HEK293 (cell line): ENCODE measurements at regions not wholly inside any gene's neighbourhood (a gene's known extent, or its start where the extent isn't known, plus 50 kb on each side); places are given as distances from the start of the nearest gene placed in this dataset.

Experiments used
- CTCF ChIA-PET: fragments of 350-600 bp; formaldehyde crosslinking; extraction: SDS; loops from one replicate; lab custom pipeline; 2021; ENCODE audit warnings: antibody characterized with exemption; lab: Yijun Ruan, JAX
- POLR2A ChIA-PET: fragments of 300-600 bp; formaldehyde crosslinking; extraction: SDS; loops from one replicate; lab custom pipeline; 2020; ENCODE audit warnings: antibody characterized with exemption, inconsistent platforms; lab: Yijun Ruan, JAX
- H3K27ac ChIP-seq: fragments of 200-500 bp; sonication (Bioruptor generic); 2 replicates; pipeline ENCODE4 v1.5.1; 2014; ENCODE audit warnings: low read depth, low read length, control low read depth, inconsistent platforms; ENCODE audit errors: extremely low read depth
- H3K36me3 ChIP-seq, 2 experiments: fragments of 200-500 bp in 1 of 2; sonication (Bioruptor generic) in 1 of 2; 1 replicate in 1 of 2; 2 replicates in 1 of 2; pipeline ENCODE4 v1.5.1; 2014 to 2017; ENCODE audit warnings: inconsistent platforms in 2 of 2, low read length in 2 of 2; ENCODE audit not compliant: control insufficient read depth in 2 of 2, insufficient read depth in 1 of 2
- H3K4me1 ChIP-seq: fragments of 200-500 bp; sonication (Bioruptor generic); 2 replicates; pipeline ENCODE4 v1.5.1; 2014; ENCODE audit warnings: mild to moderate bottlenecking, low read length, inconsistent platforms; ENCODE audit not compliant: control insufficient read depth, insufficient read depth
- H3K4me3 ChIP-seq: 2 replicates; pipeline ENCODE4 v1.5.1; 2011; ENCODE audit warnings: low read depth, mild to moderate bottlenecking, control low read depth, low read length, moderate library complexity
- H3K9me3 ChIP-seq: fragments of 200-500 bp; sonication (Bioruptor generic); 2 replicates; pipeline ENCODE4 v1.5.1; 2014; ENCODE audit warnings: low read depth, low read length, inconsistent platforms; ENCODE audit not compliant: control insufficient read depth, insufficient read depth
- FEZF1 ChIP-seq: fragments of 450-650 bp; formaldehyde crosslinking; IDR thresholded peaks from 2 replicates; pipeline ENCODE4 v1.5.1; 2016; ENCODE audit warnings: missing biosample characterization, missing genetic modification characterization
- GFI1B ChIP-seq: fragments of 450-650 bp; formaldehyde crosslinking; IDR thresholded peaks from 2 replicates; pipeline ENCODE4 v1.5.1; 2016; ENCODE audit warnings: missing biosample characterization, missing genetic modification characterization
- KLF16 ChIP-seq: fragments of 450-650 bp; formaldehyde crosslinking; IDR thresholded peaks from 2 replicates; pipeline ENCODE4 v1.5.1; 2017; ENCODE audit warnings: missing biosample characterization, missing genetic modification characterization
- REPIN1 ChIP-seq: fragments of 450-650 bp; formaldehyde crosslinking; IDR thresholded peaks from 2 replicates; pipeline ENCODE4 v1.5.1; 2017; ENCODE audit warnings: missing biosample characterization, missing genetic modification characterization, low read depth
- SP2 ChIP-seq: fragments of 450-650 bp; formaldehyde crosslinking; IDR thresholded peaks from 2 replicates; pipeline ENCODE4 v1.5.1; 2016; ENCODE audit warnings: missing biosample characterization, missing genetic modification characterization
- SP7 ChIP-seq: fragments of 450-650 bp; formaldehyde crosslinking; IDR thresholded peaks from 2 replicates; pipeline ENCODE4 v1.5.1; 2016; ENCODE audit warnings: missing biosample characterization, missing genetic modification characterization
- TRIM28 ChIP-seq: IDR thresholded peaks from 2 replicates; pipeline ENCODE4 v1.6.1; 2011; ENCODE audit warnings: low read length, control low read depth, borderline replicate concordance
- ZBTB44 ChIP-seq: fragments of 450-650 bp; IDR thresholded peaks from 2 replicates; pipeline ENCODE4 v1.5.1; 2018; ENCODE audit warnings: missing biosample characterization, mild to moderate bottlenecking, missing genetic modification characterization
- ZBTB7A ChIP-seq: fragments of 450-650 bp; formaldehyde crosslinking; IDR thresholded peaks from 2 replicates; pipeline ENCODE4 v1.5.1; 2016; ENCODE audit warnings: low read depth, missing biosample characterization, missing genetic modification characterization
- ZFP3 ChIP-seq: fragments of 450-650 bp; formaldehyde crosslinking; IDR thresholded peaks from 2 replicates; pipeline ENCODE4 v1.5.1; 2016; ENCODE audit warnings: low read depth, missing biosample characterization, missing genetic modification characterization
- ZNF114 ChIP-seq: fragments of 450-650 bp; formaldehyde crosslinking; IDR thresholded peaks from 2 replicates; pipeline ENCODE4 v1.5.0; 2017; ENCODE audit warnings: missing biosample characterization, missing genetic modification characterization
- ZNF214 ChIP-seq: fragments of 450-650 bp; formaldehyde crosslinking; IDR thresholded peaks from 2 replicates; pipeline ENCODE4 v1.5.1; 2017; ENCODE audit warnings: missing biosample characterization, mild to moderate bottlenecking, missing genetic modification characterization, borderline replicate concordance
- ZNF239 ChIP-seq: fragments of 450-650 bp; formaldehyde crosslinking; IDR thresholded peaks from 2 replicates; pipeline ENCODE4 v1.5.1; 2016; ENCODE audit warnings: missing biosample characterization, missing genetic modification characterization
- ZNF248 ChIP-seq: fragments of 450-650 bp; formaldehyde crosslinking; IDR thresholded peaks from 2 replicates; pipeline ENCODE4 v1.5.1; 2017; ENCODE audit warnings: missing biosample characterization, missing genetic modification characterization
- ZNF26 ChIP-seq: fragments of 450-650 bp; formaldehyde crosslinking; IDR thresholded peaks from 2 replicates; pipeline ENCODE4 v1.5.1; 2016; ENCODE audit warnings: missing biosample characterization, missing genetic modification characterization
- ZNF324 ChIP-seq: fragments of 450-650 bp; formaldehyde crosslinking; IDR thresholded peaks from 2 replicates; pipeline ENCODE4 v1.5.1; 2016; ENCODE audit warnings: missing biosample characterization, missing genetic modification characterization
- ZNF341 ChIP-seq: fragments of 450-650 bp; formaldehyde crosslinking; IDR thresholded peaks from 2 replicates; pipeline ENCODE4; 2016; ENCODE audit warnings: low read depth, missing biosample characterization, missing genetic modification characterization
- ZNF350 ChIP-seq: fragments of 450-650 bp; formaldehyde crosslinking; IDR thresholded peaks from 2 replicates; pipeline ENCODE4 v1.5.0; 2017; ENCODE audit warnings: missing biosample characterization, mild to moderate bottlenecking, missing genetic modification characterization
- ZNF513 ChIP-seq: fragments of 450-650 bp; IDR thresholded peaks from 2 replicates; pipeline ENCODE4 v1.5.1; 2018; ENCODE audit warnings: missing biosample characterization, missing genetic modification characterization
- ZNF514 ChIP-seq: fragments of 450-650 bp; formaldehyde crosslinking; IDR thresholded peaks from 2 replicates; pipeline ENCODE4 v1.5.1; 2016; ENCODE audit warnings: missing biosample characterization, missing genetic modification characterization
- ZNF544 ChIP-seq: fragments of 450-650 bp; formaldehyde crosslinking; IDR thresholded peaks from 2 replicates; pipeline ENCODE4 v1.5.0; 2017; ENCODE audit warnings: missing biosample characterization, missing genetic modification characterization
- ZNF558 ChIP-seq: fragments of 450-650 bp; formaldehyde crosslinking; IDR thresholded peaks from 2 replicates; pipeline ENCODE4 v1.5.1; 2016; ENCODE audit warnings: missing biosample characterization, missing genetic modification characterization
- ZNF626 ChIP-seq: fragments of 450-650 bp; sonication (Bioruptor Pico); formaldehyde crosslinking; IDR thresholded peaks from 2 replicates; pipeline ENCODE4 v1.5.1; 2018; ENCODE audit warnings: missing biosample characterization, missing genetic modification characterization, inconsistent platforms
- ZNF664 ChIP-seq: fragments of 450-650 bp; formaldehyde crosslinking; IDR thresholded peaks from 2 replicates; pipeline ENCODE4 v1.5.1; 2016; ENCODE audit warnings: missing biosample characterization, missing genetic modification characterization
- ZNF768 ChIP-seq: fragments of 450-650 bp; formaldehyde crosslinking; IDR thresholded peaks from 2 replicates; pipeline ENCODE4 v1.5.1; 2018; ENCODE audit warnings: missing biosample characterization, mild to moderate bottlenecking, missing genetic modification characterization
- ZNF843 ChIP-seq: fragments of 450-650 bp; formaldehyde crosslinking; IDR thresholded peaks from 2 replicates; pipeline ENCODE4 v1.5.1; 2016; ENCODE audit warnings: missing biosample characterization, missing genetic modification characterization

- TF ChIP-seq ZNF350 (no peak), ZNF664 (no peak), ZNF324 (no peak), SP2 (tag by site-specific recombination) (no peak), ZNF513 (tag by site-specific recombination) (no peak), ZBTB7A (tag by site-specific recombination) (no peak), ZNF248 (tag by site-specific recombination) (no peak), ZNF341 (tag by site-specific recombination) (no peak), ZNF544 (tag by site-specific recombination) (no peak), ZNF114 (tag by site-specific recombination) (no peak)
Observed at GRCh38 chr1:103459346-103459745, 66.2 kb upstream of the RNPC3 start (continued).

- Histone ChIP-seq H3K9me3 (no peaks in the 10 kb centered on the region), H3K27ac (no peak overlapping the region), H3K4me3 (no peak overlapping the region), H3K36me3 (no peaks in the 10 kb centered on the region), H3K4me1 (no peaks in the 10 kb centered on the region)
- TF ChIP-seq ZNF514, result no peak
- no peak for TF ChIP-seq FEZF1
- TF ChIP-seq SP7 (tag by site-specific recombination), result no peak
- TF ChIP-seq TRIM28, result no peak
- TF ChIP-seq ZNF558 (tag by site-specific recombination), result no peak
- TF ChIP-seq ZBTB44 (tag by site-specific recombination), result no peak
- TF ChIP-seq ZNF239 (tag by site-specific recombination), result no peak
- no peak for TF ChIP-seq ZNF26
- ChIA-PET POLR2A (no interaction called here), CTCF (no interaction called here)
Observed at GRCh38 chr1:103457886-103458455, 67.5 kb upstream of the RNPC3 start.

GRCh38 chr1:103448560-103448959 lies 76.9 kb upstream of the RNPC3 start:
- CTCF ChIA-PET, result no interaction called here
- POLR2A ChIA-PET, result no interaction called here

More at GRCh38 chr1:103448560-103448959, 76.9 kb upstream of the RNPC3 start:
- H3K9me3 ChIP-seq, result no peaks in the 10 kb centered on the region
- no peak for TF ChIP-seq GFI1B
- TF ChIP-seq KLF16 (tag by site-specific recombination), result no peak
- no peak for TF ChIP-seq ZNF214 (tag by site-specific recombination)
- no peak for TF ChIP-seq SP7 (tag by site-specific recombination)
- no peak for TF ChIP-seq ZNF626 (tag by site-specific recombination)
- TF ChIP-seq ZNF843 (tag by site-specific recombination), result no peak
- TF ChIP-seq ZNF768 (tag by site-specific recombination), result no peak
- TF ChIP-seq ZFP3 (tag by site-specific recombination), result no peak
- TF ChIP-seq REPIN1 (tag by site-specific recombination), result no peak
- no peaks in the 10 kb centered on the region for H3K36me3 ChIP-seq
- no peak overlapping the region for H3K27ac ChIP-seq
- no peaks in the 10 kb centered on the region for H3K4me1 ChIP-seq
- H3K4me3 ChIP-seq, result no peak overlapping the region
